GM18867 (cell line): ENCODE measurements at regions not wholly inside any gene's neighbourhood (a gene's known extent, or its start where the extent isn't known, plus 50 kb on each side); places are given as distances from the start of the nearest gene placed in this dataset.

ENCODE experiments used
- ATAC-seq: cut with Tn5 transposase; IDR thresholded peaks from one replicate; pipeline ENCODE4 v1.9.1; 2021; ENCODE audit warnings: mild to moderate bottlenecking, moderate library complexity; ENCODE audit not compliant: unreplicated experiment

- ATAC-seq = peak; percentile 87
Observed at GRCh38 chr16:87074641-87075318, 242.4 kb downstream of the C16orf95 start.

- ATAC-seq = no peak
Observed at GRCh38 chr16:87075319-87075860, 241.8 kb downstream of the C16orf95 start.

- no peak for ATAC-seq
Observed at GRCh38 chr16:87076331-87076949, 240.8 kb downstream of the C16orf95 start.

GRCh38 chr16:87076950-87077749 lies 240.0 kb downstream of the C16orf95 start:
- ATAC-seq = peak; percentile 38

GRCh38 chr16:87077750-87078127 lies 239.5 kb downstream of the C16orf95 start:
- no peak for ATAC-seq

- ATAC-seq = no peak
Observed at GRCh38 chr16:87080571-87081167, 236.5 kb downstream of the C16orf95 start.

GRCh38 chr16:87085441-87085840 lies 231.8 kb downstream of the C16orf95 start:
- no peak for ATAC-seq

GRCh38 chr16:87086156-87086555 lies 231.0 kb downstream of the C16orf95 start:
- ATAC-seq = no peak

- ATAC-seq = no peak
Observed at GRCh38 chr16:87086575-87086974, 230.6 kb downstream of the C16orf95 start.

GRCh38 chr16:87092958-87093357 lies 224.2 kb downstream of the C16orf95 start:
- ATAC-seq = no peak

GRCh38 chr16:87093804-87094555 lies 223.2 kb downstream of the C16orf95 start:
- no peak for ATAC-seq

- ATAC-seq = no peak
Observed at GRCh38 chr16:87094556-87094865, 222.7 kb downstream of the C16orf95 start.

GRCh38 chr16:87095271-87095670 lies 221.9 kb downstream of the C16orf95 start:
- ATAC-seq = no peak

- ATAC-seq = no peak
Observed at GRCh38 chr16:87096746-87097333, 220.4 kb downstream of the C16orf95 start.

GRCh38 chr16:87098361-87098760 lies 218.8 kb downstream of the C16orf95 start:
- ATAC-seq = no peak

GRCh38 chr16:87098976-87099720 lies 218.0 kb downstream of the C16orf95 start:
- no peak for ATAC-seq

- no peak for ATAC-seq
Observed at GRCh38 chr16:87100306-87101058, 216.7 kb downstream of the C16orf95 start.

GRCh38 chr16:87101903-87102302 lies 215.3 kb downstream of the C16orf95 start:
- no peak for ATAC-seq

- no peak for ATAC-seq
Observed at GRCh38 chr16:87107201-87107600, 210.0 kb downstream of the C16orf95 start.
